ENCODE measurements at regions not wholly inside any gene's neighbourhood (a gene's known extent, or its start where the extent isn't known, plus 50 kb on each side); places are given as distances from the start of the nearest gene placed in this dataset.

DNA sequence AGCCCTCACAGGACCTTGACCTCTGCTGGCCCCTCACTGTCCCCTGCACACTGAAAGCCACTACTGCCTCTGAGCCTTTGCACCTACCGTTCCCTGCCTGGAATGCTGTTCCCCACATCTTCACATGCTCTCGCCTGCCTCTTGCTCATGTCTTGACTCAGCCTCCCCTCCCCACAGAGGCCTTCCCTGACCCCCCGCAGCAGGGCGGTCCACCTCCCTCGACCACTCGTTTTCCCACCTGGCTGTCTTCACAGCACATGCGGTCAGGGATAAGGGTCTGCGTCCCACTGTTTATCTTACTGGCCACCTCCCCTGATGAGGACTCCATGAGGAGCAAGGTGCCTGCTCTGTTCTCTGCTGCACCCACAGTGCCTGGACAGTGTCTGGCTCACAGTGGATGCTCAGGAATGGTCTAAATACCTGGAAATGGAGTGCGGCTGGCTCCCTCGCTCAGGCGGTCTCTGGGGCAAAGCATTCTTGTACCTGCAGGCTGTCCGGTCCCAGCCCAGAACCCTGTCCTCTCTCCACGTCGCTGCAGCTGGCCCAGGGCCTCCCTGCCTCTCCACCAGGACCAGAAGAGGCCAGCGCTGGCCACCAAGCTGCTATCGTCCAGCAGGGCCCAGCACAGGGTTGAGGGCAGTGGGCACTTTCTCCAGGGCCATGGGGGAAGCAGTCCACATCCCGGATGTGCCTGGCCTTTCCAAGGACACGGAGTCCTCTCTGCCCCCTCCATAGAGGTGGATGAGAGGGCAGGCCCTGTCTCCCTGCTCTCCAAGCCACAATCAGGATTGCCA, 107.4 kb downstream of the NCOR2 start:
- Histone ChIP-seq H3K79me2 (ENCODE audit: insufficient read depth, low read length) (no peaks in the 10 kb centered on the region), H3K27ac (ENCODE audit: low read depth, low read length) (no peak overlapping the region), H2AFZ (ENCODE audit: low read depth, low read length, severe bottlenecking) (no peak overlapping the region), H4K20me1 (ENCODE audit: low read depth, low read length) (no peaks in the 10 kb centered on the region; the same call in 1 of the 2 replicates), H3K36me3 (ENCODE audit: low read length) (no peaks in the 10 kb centered on the region), H3K4me2 (ENCODE audit: low read depth, low read length, poor library complexity, severe bottlenecking) (no peak overlapping the region), H3F3A (ENCODE audit: insufficient read depth) (no peaks in the 10 kb centered on the region), H3K9ac (ENCODE audit: low read length) (no peak overlapping the region), H3K4me3 (ENCODE audit: insufficient read depth, low read length, poor library complexity, severe bottlenecking) (no peak overlapping the region), H3K9me2 (replicated peaks; ENCODE audit: insufficient read depth, low read length) (no peaks in the 10 kb centered on the region), H3K27me3 (ENCODE audit: low read length) (no peaks in the 10 kb centered on the region), H3K9me3 (ENCODE audit: insufficient read depth, low read length) (no peaks in the 10 kb centered on the region)
- TF ChIP-seq CTCF (IDR thresholded peaks at IDR 0.05; ENCODE audit: insufficient read depth, low read length, poor library complexity, severe bottlenecking) = no peak
- TF ChIP-seq EZH2phosphoT487 (conservative IDR thresholded peaks at IDR 0.05; ENCODE audit: low read length) = no peak

DNA sequence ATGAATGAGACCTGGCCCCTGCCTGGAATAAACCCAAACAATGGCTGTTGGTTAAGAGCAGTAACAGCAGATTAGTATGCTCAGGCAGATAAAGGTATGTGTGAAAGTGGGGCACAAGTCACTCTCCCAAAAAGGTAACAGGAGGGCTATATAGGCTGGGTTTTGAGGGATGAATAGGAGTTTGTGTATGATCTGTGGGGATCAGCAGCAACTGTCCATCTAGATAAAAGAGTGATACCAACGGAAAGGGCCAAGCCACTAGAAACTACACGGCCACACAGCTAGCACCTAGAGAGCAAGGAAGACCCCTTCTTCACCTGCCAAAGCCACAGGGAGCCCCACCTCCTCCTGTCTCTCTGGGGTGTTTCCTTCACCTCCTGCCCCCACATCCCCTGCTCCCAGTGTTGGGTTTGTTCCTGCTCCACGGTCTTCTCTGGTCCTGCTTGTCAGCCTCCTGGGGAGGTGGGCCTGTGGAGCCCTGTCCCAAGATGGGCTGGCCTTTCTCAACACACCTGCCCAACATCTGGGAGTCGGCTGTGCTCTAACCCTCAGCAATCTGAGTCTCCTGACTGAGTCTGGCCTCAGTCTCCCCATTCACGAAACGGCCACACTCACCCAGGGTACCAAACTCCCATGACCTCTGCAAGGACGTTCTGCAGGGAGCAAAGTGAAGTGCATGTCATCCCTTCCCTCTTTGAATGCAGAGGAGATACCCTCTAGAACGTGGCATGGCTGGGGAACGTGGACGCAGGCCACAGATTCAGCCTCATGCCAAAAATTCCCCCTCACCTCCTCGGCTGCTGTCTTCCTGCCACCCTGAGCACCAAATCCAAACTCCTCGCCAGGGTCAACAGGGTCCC, 108.2 kb downstream of the NCOR2 start:
- Histone ChIP-seq H3K4me3 (ENCODE audit: insufficient read depth, low read length, poor library complexity, severe bottlenecking) (no peak overlapping the region), H3K36me3 (ENCODE audit: low read length) (no peaks in the 10 kb centered on the region), H3K27ac (ENCODE audit: low read depth, low read length) (no peak overlapping the region), H3K27me3 (ENCODE audit: low read length) (no peaks in the 10 kb centered on the region), H3K9ac (ENCODE audit: low read length) (no peak overlapping the region), H3F3A (ENCODE audit: insufficient read depth) (no peaks in the 10 kb centered on the region), H3K79me2 (ENCODE audit: insufficient read depth, low read length) (no peaks in the 10 kb centered on the region), H4K20me1 (ENCODE audit: low read depth, low read length) (no peaks in the 10 kb centered on the region; the same call in 1 of the 2 replicates), H3K9me3 (ENCODE audit: insufficient read depth, low read length) (no peaks in the 10 kb centered on the region), H2AFZ (ENCODE audit: low read depth, low read length, severe bottlenecking) (no peak overlapping the region), H3K4me2 (ENCODE audit: low read depth, low read length, poor library complexity, severe bottlenecking) (no peak overlapping the region), H3K9me2 (replicated peaks; ENCODE audit: insufficient read depth, low read length) (no peaks in the 10 kb centered on the region)
- TF ChIP-seq CTCF (IDR thresholded peaks at IDR 0.05; ENCODE audit: insufficient read depth, low read length, poor library complexity, severe bottlenecking) = no peak
- no peak for TF ChIP-seq EZH2phosphoT487 (conservative IDR thresholded peaks at IDR 0.05; ENCODE audit: low read length)

DNA sequence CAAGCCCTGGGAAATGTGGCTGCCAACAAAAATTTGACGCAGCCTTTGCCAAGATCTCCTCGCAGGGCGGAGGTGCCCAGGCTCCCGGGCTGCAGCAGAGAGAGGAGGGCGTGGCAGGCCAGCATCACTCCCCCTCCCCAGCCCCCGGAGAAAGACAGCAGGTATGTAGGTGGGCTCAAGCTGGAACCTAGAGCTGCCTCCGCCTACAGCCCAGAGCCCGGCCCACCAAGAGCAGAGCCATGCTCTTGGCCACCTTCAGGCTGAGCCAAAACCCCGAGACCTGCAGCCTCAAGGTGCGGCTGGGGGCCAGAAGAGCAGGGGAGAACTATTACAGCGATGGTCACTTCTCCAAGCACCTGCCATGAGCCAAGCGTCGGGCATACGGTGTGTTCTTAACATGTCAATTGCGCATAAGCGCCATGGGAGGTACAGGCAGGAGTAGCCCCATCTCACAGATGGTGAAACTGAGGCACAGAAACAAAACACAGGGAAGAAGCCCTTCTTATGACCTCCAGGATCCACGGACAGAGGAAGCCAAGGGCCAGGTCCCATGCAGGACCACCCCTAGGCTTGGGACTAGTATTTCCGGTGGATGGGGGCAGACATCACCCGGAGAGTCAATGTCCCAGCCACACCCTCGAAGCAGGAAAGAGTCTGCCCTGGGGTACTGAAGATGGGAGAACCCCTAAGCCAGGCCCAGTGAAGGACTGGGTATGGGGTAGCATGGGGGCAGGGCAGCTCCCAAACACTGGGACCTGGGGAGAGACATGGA, 109.0 kb downstream of the NCOR2 start:
- TF ChIP-seq EZH2phosphoT487 (conservative IDR thresholded peaks at IDR 0.05; ENCODE audit: low read length) = no peak
- TF ChIP-seq CTCF (IDR thresholded peaks at IDR 0.05; ENCODE audit: insufficient read depth, low read length, poor library complexity, severe bottlenecking) = no peak
- H3K4me3 ChIP-seq (ENCODE audit: insufficient read depth, low read length, poor library complexity, severe bottlenecking) = no peak overlapping the region
- no peaks in the 10 kb centered on the region for H3F3A ChIP-seq (ENCODE audit: insufficient read depth)
- no peak overlapping the region for H2AFZ ChIP-seq (ENCODE audit: low read depth, low read length, severe bottlenecking)
- no peaks in the 10 kb centered on the region; the same call in 1 of the 2 replicates for H4K20me1 ChIP-seq (ENCODE audit: low read depth, low read length)
- H3K9me2 ChIP-seq (replicated peaks; ENCODE audit: insufficient read depth, low read length) = no peaks in the 10 kb centered on the region
- no peak overlapping the region for H3K4me2 ChIP-seq (ENCODE audit: low read depth, low read length, poor library complexity, severe bottlenecking)
- H3K27me3 ChIP-seq (ENCODE audit: low read length) = no peaks in the 10 kb centered on the region
- H3K27ac ChIP-seq (ENCODE audit: low read depth, low read length) = no peak overlapping the region
- H3K9ac ChIP-seq (ENCODE audit: low read length) = no peak overlapping the region
- no peaks in the 10 kb centered on the region for H3K79me2 ChIP-seq (ENCODE audit: insufficient read depth, low read length)
- no peaks in the 10 kb centered on the region for H3K9me3 ChIP-seq (ENCODE audit: insufficient read depth, low read length)
- H3K36me3 ChIP-seq (ENCODE audit: low read length) = no peaks in the 10 kb centered on the region

Measured in SU-DHL-6 (cell line).